ENCODE measurements at regions not wholly inside any gene's neighbourhood (a gene's known extent, or its start where the extent isn't known, plus 50 kb on each side); places are given as distances from the start of the nearest gene placed in this dataset.

DNA sequence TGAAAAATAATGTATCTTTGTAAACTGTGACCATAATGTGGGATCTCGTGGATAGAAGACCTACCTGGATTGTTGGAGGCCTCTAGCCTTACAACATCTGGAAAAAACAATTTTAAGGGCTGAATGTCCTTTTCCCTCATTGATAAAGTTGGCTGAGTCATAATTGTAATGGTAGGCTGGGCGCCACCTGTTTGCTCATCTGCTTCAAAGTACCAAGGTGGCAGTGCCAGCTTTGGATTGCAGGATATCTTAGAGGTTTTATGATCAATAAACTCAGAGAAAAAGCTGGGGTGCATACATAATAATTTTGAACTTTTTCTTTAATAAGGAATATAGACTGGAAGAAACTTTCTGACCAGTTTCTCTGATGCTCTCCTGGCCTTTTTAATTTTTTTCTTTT, 653.4 kb downstream of the MMUT start:
- no peak for DNase-seq

DNA sequence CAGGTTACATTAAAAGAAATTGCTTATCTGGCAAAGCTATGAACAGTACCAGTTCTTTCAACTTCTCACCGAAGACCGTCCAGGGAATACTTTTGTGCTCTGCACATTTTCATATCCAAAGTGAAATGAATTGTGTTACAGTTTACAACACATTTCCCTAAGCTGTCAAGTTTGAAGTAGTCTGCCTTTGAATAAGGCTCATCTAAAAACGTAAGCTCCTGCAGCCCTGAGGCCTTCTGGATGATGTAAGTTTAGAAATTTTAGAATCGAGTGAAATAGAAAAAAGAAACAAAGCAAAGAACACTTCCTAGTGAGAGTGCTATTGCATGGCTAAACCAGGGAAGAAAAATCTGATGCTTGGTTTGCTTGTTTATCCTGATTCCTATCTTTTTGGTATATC, 653.8 kb downstream of the MMUT start:
- no peak for DNase-seq

GRCh38 chr6:48798296-48798695, 664.8 kb downstream of the MMUT start:
- no peak for DNase-seq

- no peak for DNase-seq
Observed at GRCh38 chr6:48782225-48782624, 671.2 kb upstream of the PTCHD4 start.

GRCh38 chr6:48777411-48777810, 666.4 kb upstream of the PTCHD4 start:
- no peak for DNase-seq

DNA sequence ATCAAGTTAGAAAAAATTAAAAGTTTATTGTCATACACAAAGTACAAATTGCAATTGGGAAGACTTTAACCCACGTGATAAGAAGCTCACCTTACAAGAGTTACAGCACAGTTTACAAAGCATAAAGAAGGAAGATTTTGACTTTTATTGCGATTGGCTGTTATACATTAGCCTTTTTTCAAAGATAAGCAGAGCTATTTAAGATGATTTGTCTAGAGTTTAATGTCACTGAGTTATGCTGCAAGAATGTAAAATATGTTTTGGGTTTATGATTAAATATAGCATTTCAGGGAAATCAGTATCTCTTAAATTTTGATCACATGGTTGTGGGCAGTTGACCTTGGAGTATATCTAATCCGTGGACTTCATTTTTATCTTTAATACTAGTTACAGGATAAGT, 664.2 kb upstream of the PTCHD4 start:
- DNase-seq, result no peak

- DNase-seq, result no peak
Observed at GRCh38 chr6:48774276-48774675, 663.3 kb upstream of the PTCHD4 start.

GRCh38 chr6:48766349-48766748, 655.4 kb upstream of the PTCHD4 start:
- no peak for DNase-seq

DNA sequence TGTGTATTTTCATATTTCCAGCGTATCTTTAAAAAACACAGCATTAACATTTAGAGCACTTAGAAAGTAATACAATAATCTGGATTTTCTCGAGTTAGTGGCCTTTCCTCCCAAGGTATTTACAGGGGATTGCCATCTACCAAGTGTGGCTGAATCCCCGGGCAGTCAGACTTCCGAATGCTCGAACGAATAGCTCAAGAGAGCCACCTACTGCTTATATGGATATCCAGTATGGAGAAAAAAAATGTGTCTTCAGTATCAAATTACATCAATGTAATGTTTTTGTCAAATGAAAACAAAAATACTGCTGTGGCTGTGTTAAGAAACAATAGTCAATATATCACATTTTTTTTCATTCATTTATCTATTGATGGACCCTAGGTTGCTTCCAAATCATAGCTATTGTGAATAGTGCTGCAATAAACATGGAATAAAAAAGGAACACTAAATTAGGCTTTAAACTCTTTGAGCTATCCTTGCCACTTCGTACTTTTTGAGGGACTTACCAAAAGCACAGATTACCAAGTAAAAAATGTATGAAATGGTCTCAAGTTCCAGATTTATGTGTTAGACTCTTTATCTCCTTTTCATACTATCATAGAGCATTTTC, 654.5 kb upstream of the PTCHD4 start:
- DNase-seq, result peak; percentile 9 to 47 (median 30)

GRCh38 chr6:48764286-48765044, 653.5 kb upstream of the PTCHD4 start:
- DNase-seq, result no peak

DNA sequence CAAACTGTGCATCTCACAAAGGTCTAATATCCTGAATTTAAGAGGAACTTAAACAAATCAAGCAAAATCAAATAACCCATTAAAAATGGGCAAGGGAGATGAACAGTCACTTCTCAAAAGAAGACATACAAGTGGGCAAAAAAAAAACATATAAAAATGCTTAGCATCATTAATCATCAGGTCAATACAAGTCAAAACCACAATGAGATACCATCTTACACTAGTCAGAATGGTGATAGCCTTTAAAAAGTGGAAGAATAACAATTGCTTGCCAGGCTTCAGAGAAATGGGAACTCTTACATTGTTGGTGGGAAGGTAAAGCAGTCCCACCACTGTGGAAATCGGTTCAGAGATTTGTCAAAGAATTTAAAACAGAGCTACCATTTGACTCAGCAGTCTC, 646.7 kb upstream of the PTCHD4 start:
- no peak for DNase-seq

DNA sequence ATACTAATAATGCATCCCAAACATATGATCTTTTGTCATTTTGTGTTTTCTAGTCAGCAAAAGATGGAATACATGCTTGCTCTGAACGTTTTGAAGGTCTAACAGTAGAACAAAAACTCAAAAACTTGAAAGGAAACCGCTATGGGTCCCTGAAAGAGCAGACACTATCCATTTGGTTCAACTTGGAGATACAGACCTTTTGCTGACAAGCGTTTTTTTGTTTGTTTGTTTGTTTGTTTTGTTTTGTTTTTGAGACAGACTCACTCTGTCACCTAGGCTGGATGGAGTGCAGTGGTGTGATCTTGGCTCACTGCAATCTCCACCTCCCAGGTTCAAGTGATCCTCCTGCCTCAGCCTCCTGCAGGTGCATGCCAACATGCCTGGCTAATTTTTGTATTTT, 644.3 kb upstream of the PTCHD4 start:
- no peak for DNase-seq

DNA sequence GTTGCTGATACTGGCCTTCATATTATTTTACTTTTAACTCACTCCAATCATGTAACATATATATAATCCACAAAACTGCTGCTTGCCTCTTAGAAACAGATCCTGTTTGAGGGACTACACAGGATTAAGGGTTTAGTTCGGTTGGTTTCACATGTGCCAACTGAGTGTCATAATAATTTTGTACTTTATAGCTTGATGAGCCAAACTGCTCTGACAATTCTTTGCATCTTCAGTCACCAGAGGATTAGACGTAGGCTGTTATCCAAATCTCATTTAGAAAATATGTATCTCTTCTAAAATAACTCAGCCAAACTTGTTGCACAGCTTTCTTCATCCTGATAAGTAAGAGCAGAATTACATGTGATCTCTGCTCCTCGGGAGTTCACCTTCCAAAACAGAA, 643.6 kb upstream of the PTCHD4 start:
- no peak for DNase-seq

DNA sequence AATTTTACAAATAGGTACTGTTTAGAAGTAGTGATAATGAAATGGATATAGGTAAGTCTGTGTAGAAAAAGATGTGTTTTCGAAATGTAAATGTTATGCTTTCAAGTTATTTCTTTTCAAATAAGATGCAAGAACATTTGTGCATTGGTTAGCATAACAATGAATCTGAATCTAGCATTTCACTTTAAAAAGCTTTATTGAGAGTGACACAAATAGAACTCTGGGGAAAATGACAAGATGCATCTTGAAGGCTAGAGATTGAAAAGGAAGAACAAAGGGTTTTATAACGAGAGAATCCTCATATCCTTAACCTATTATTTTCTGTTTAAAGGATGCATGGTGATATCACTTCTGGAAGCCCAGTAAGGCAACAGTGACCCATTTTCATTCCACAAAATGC, 639.9 kb upstream of the PTCHD4 start:
- no peak for DNase-seq

GRCh38 chr6:48747471-48747870, 636.5 kb upstream of the PTCHD4 start:
- DNase-seq, result no peak

- DNase-seq, result peak in 2 of 4 experiments; percentile 17 to 29
Observed at GRCh38 chr6:48747040-48747439, 636.0 kb upstream of the PTCHD4 start.

DNA sequence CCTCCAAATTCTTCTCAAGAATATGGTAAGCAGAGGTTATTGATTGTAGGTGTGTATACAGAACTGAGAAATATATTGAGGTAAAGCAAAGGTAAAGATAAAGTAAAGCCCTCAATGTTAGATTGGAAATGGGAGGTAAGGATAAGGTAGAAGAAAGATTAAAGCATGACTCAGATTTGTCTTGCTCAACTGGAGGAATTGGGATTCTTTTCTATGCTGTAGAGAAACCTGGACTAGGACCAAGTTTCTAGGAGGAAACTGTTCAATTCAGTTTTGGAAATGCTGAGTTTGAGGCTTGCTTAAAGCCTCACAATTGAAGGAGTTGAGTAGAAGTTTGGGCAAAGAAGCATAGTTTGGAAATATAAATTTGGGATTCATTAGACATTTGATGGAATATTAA, 634.0 kb upstream of the PTCHD4 start:
- no peak for DNase-seq

DNA sequence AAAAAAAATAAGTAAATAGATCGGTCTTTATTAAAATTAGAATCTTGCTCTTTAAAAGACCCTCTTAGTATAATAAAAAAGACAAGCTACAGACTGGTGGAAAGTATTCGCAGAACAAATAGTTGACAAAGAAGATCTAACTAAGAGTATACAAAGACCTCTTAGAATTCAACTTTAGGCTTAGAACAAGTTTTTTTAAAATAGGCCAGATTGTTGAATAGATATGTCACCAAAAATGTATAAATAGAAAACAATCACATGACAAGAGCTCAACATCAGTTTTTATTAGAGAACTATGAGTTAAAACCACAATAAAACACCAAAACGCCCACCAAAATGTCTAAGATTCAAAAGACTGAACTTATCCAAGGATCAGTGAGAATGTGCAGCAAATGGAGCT, 632.7 kb upstream of the PTCHD4 start:
- DNase-seq, result no peak

DNA sequence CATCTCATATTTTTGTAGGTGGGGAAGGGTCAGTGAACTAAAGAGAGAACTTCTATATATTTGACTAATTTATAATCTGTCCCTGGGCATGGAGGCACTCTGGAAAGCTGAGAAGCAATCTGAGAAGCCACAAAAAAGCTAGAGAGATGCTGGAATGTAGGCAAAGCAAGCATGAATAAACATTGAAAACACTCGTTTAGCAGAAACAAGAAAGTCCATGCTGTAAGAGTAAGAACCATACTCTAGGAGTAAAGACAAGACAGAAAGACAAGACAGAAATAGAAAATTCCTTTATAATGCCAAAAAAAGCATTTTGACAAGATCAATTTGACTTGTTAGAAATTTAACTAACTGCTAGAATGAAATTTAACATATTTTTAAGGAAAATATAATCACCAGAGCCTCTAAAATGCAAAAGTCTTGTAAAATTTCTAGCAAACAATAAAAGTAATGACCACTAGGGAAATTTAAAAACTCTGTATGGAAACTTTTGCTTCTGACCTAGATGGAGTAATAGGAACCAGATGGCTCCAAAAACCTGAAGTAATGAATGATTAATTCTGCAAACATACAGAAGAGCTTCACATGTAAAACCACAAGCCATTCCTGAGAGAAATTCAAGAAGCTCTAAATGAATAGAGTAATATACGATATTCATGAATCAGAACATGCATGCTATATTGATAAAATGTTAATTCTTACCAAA, 625.7 kb upstream of the PTCHD4 start:
- DNase-seq, result no peak

GRCh38 chr6:48735846-48736245, 624.8 kb upstream of the PTCHD4 start:
- DNase-seq, result no peak

- peak in 1 of 4 experiments; percentile 1 for DNase-seq
Observed at GRCh38 chr6:48733581-48733980, 622.6 kb upstream of the PTCHD4 start.

DNA sequence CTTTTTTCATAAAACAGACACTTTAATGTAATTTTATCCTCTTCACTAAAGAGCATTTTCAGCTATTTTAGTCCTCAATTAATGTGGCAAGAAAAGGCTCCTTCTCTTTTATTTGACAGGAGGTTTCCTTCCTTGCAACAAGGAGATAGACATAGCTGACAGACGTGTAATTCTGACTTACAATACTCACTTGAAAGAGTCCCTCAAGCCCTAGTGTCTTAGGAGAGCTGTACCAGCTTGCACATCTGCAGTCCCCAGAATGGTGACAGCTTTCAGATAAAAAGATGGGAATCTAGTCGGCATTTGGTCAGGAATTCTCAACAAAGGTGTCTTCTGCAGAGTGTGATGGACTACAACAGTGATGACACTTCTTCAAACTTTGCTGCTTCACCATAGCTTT, 603.7 kb upstream of the PTCHD4 start:
- DNase-seq, result no peak

GRCh38 chr6:48714250-48714649, 603.3 kb upstream of the PTCHD4 start:
- no peak for DNase-seq

GRCh38 chr6:48713612-48714011, 602.6 kb upstream of the PTCHD4 start:
- no peak for DNase-seq

Measured in suppressor macrophage (primary cell).